Sigmoid colon (tissue), 6 donors: ENCODE measurements at regions not wholly inside any gene's neighbourhood (a gene's known extent, or its start where the extent isn't known, plus 50 kb on each side); places are given as distances from the start of the nearest gene placed in this dataset.

Source experiments
- DNase-seq: peaks from one replicate; pipeline ENCODE4 v3.0.0-alpha.2; 2019
- H3K27ac ChIP-seq, 4 donors: fragments of 200-600 bp; sonication (generic); one replicate each; pipeline ENCODE4 v1.5.1; 2016 to 2019; ENCODE audit warnings: mild to moderate bottlenecking in 1 of 4
- H3K27me3 ChIP-seq, 3 donors: fragments of 200-600 bp; sonication (generic); one replicate each; pipeline ENCODE4 v1.5.1; 2019; ENCODE audit warnings: mild to moderate bottlenecking in 1 of 3
- H3K36me3 ChIP-seq, 4 donors: fragments of 200-600 bp; sonication (generic); one replicate each; pipeline ENCODE4 v1.5.1; 2016 to 2019
- H3K4me1 ChIP-seq, 4 donors: fragments of 200-600 bp; sonication (generic); one replicate each; pipeline ENCODE4 v1.5.1; 2017 to 2019
- H3K4me3 ChIP-seq, 4 donors: fragments of 200-600 bp; sonication (generic); one replicate each; pipeline ENCODE4 v1.5.1; 2017 to 2019; ENCODE audit warnings: mild to moderate bottlenecking in 2 of 4, moderate library complexity in 1 of 4
- H3K9me3 ChIP-seq, 4 donors: fragments of 200-600 bp in 3 of 4; sonication (generic) in 3 of 4; one replicate each; pipeline versions ENCODE4 v1.5.1 to v1.6.1; 2013 to 2019
- CTCF ChIP-seq, 4 experiments: fragments of 450-650 bp in 3 of 4; fragments of 200-600 bp in 1 of 4; IDR thresholded peaks; one replicate each; pipeline ENCODE4 v1.5.1; 2016 to 2019; ENCODE audit warnings: antibody characterized with exemption in 4 of 4, mild to moderate bottlenecking in 3 of 4, moderate library complexity in 2 of 4
- EP300 ChIP-seq, 4 donors: sonication (generic); formaldehyde crosslinking; IDR thresholded peaks; one replicate each; pipeline ENCODE4 v1.6.1; 2017; ENCODE audit warnings: antibody characterized with exemption in 4 of 4
- POLR2A ChIP-seq, 2 donors: fragments of 450-650 bp; IDR thresholded peaks; one replicate each; pipeline ENCODE4 v1.6.1; 2016; ENCODE audit warnings: antibody characterized with exemption in 2 of 2, mild to moderate bottlenecking in 2 of 2, moderate library complexity in 2 of 2
- POLR2AphosphoS5 ChIP-seq, 4 donors: sonication (generic); formaldehyde crosslinking; IDR thresholded peaks; one replicate each; pipeline ENCODE4 v1.6.1; 2017; ENCODE audit warnings: antibody characterized with exemption in 4 of 4
- WGBS, 2 donors: extraction: QIAGEN DNeasy Blood & Tissue Kit; methylation state at CpG; one replicate each; pipeline ENCODE4 v1.1.7; 2013; 5-methylcytosine and 5-hydroxymethylcytosine counted together
- intact Hi-C: fragments of 100-400 bp; cut with DNase I; formaldehyde crosslinking; loops from one replicate; pipeline ENCODE4 v1.15.1; 2023
- donor health status: healthy with polysubstance abuse.
- donor health status: healthy.

DNA sequence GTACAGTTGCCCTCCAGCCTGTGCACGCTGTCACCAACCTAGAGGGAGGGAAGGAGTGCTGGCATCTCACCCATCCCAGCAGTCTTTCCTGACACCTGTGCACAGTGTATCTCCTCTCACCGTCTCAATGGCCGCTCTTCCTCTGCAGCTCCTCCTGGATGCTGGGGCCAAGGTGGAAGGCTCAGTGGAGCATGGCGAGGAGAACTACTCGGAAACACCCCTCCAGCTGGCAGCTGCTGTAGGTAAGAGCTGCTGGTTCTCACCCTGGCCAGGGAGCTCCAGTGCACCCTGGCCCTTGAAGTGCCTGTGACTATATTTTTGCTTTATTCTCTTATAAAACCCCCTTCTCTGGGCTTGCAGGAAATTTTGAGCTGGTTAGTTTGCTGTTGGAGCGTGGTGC is 68.7 kb upstream of the PWP1 start:
- no peaks in the 10 kb centered on the region for H3K36me3 ChIP-seq
- intact Hi-C loops: no loop called here
- no peaks in the 10 kb centered on the region for H3K9me3 ChIP-seq
- TF ChIP-seq CTCF (IDR thresholded peaks at IDR 0.05) (no peak), POLR2AphosphoS5 (IDR thresholded peaks at IDR 0.05) (no peak), POLR2A (IDR thresholded peaks at IDR 0.05) (no peak), EP300 (IDR thresholded peaks at IDR 0.05) (no peak)
- H3K27ac ChIP-seq: no peak overlapping the region
- no peak overlapping the region for H3K4me3 ChIP-seq
- H3K4me1 ChIP-seq: no peaks in the 10 kb centered on the region
- WGBS, 2 donors: 93 to 96% methylated on average over 6 of the region's 6 CpGs
- no peak for DNase-seq
- no peaks in the 10 kb centered on the region for H3K27me3 ChIP-seq

GRCh38 chr12:107618106-107618505 is 67.5 kb upstream of the PWP1 start:
- Histone ChIP-seq H3K36me3 (no peaks in the 10 kb centered on the region), H3K27me3 (no peaks in the 10 kb centered on the region), H3K27ac (no peak overlapping the region), H3K9me3 (no peaks in the 10 kb centered on the region), H3K4me3 (no peak overlapping the region), H3K4me1 (no peaks in the 10 kb centered on the region)
- no peak for TF ChIP-seq POLR2A (IDR thresholded peaks at IDR 0.05)
- no peak for TF ChIP-seq POLR2AphosphoS5 (IDR thresholded peaks at IDR 0.05)
- no peak for TF ChIP-seq EP300 (IDR thresholded peaks at IDR 0.05)
- intact Hi-C loops: no loop called here
- 92 to 93% methylated on average over 15 of the region's 15 CpGs for WGBS, 2 donors
- no peak for DNase-seq

- no peak for DNase-seq
- 77% methylated on average over 13 of the region's 13 CpGs for WGBS, 2 donors
- no peaks in the 10 kb centered on the region for H3K9me3 ChIP-seq
- intact Hi-C loops: no loop called here
- TF ChIP-seq CTCF (IDR thresholded peaks at IDR 0.05): no peak
- TF ChIP-seq POLR2AphosphoS5 (IDR thresholded peaks at IDR 0.05): no peak
- TF ChIP-seq POLR2A (IDR thresholded peaks at IDR 0.05): no peak
- TF ChIP-seq EP300 (IDR thresholded peaks at IDR 0.05): no peak
- no peaks in the 10 kb centered on the region for H3K27me3 ChIP-seq
- H3K4me1 ChIP-seq: no peaks in the 10 kb centered on the region
- H3K27ac ChIP-seq: no peak overlapping the region
- H3K36me3 ChIP-seq: no peaks in the 10 kb centered on the region
- H3K4me3 ChIP-seq: no peak overlapping the region
These were observed 65.8 kb upstream of the PWP1 start for GRCh38 chr12:107619831-107620230.

GRCh38 chr12:107622001-107622400 is 63.6 kb upstream of the PWP1 start:
- Histone ChIP-seq H3K36me3 (no peaks in the 10 kb centered on the region), H3K27me3 (no peaks in the 10 kb centered on the region), H3K9me3 (peaks cover 0 to 5% (median 0%) of the 10 kb centered on the region in 4 donors), H3K4me1 (no peaks in the 10 kb centered on the region), H3K4me3 (no peak overlapping the region), H3K27ac (no peak overlapping the region)
- no peak for TF ChIP-seq POLR2A (IDR thresholded peaks at IDR 0.05)
- TF ChIP-seq CTCF (IDR thresholded peaks at IDR 0.05): peak in 1 of 4 experiments; percentile 12
- TF ChIP-seq EP300 (IDR thresholded peaks at IDR 0.05): no peak
- no peak for TF ChIP-seq POLR2AphosphoS5 (IDR thresholded peaks at IDR 0.05)
- WGBS, 2 donors: 47 to 65% methylated on average over 8 of the region's 8 CpGs
- intact Hi-C loops: no loop called here
- DNase-seq: no peak

GRCh38 chr12:107624493-107624892 is 61.1 kb upstream of the PWP1 start:
- no peak for DNase-seq
- Histone ChIP-seq H3K4me1 (no peaks in the 10 kb centered on the region), H3K9me3 (peaks cover 0 to 5% (median 0%) of the 10 kb centered on the region in 4 donors), H3K4me3 (no peak overlapping the region), H3K36me3 (no peaks in the 10 kb centered on the region), H3K27me3 (no peaks in the 10 kb centered on the region), H3K27ac (no peak overlapping the region)
- TF ChIP-seq POLR2A (IDR thresholded peaks at IDR 0.05) (no peak), CTCF (IDR thresholded peaks at IDR 0.05) (no peak), POLR2AphosphoS5 (IDR thresholded peaks at IDR 0.05) (no peak), EP300 (IDR thresholded peaks at IDR 0.05) (no peak)
- WGBS, 2 donors: 96% methylated on average over 4 of the region's 4 CpGs
- intact Hi-C loops: no loop called here
